ENCODE measurements at regions not wholly inside any gene's neighbourhood (a gene's known extent, or its start where the extent isn't known, plus 50 kb on each side); places are given as distances from the start of the nearest gene placed in this dataset.

- TF ChIP-seq, protein P1, sequence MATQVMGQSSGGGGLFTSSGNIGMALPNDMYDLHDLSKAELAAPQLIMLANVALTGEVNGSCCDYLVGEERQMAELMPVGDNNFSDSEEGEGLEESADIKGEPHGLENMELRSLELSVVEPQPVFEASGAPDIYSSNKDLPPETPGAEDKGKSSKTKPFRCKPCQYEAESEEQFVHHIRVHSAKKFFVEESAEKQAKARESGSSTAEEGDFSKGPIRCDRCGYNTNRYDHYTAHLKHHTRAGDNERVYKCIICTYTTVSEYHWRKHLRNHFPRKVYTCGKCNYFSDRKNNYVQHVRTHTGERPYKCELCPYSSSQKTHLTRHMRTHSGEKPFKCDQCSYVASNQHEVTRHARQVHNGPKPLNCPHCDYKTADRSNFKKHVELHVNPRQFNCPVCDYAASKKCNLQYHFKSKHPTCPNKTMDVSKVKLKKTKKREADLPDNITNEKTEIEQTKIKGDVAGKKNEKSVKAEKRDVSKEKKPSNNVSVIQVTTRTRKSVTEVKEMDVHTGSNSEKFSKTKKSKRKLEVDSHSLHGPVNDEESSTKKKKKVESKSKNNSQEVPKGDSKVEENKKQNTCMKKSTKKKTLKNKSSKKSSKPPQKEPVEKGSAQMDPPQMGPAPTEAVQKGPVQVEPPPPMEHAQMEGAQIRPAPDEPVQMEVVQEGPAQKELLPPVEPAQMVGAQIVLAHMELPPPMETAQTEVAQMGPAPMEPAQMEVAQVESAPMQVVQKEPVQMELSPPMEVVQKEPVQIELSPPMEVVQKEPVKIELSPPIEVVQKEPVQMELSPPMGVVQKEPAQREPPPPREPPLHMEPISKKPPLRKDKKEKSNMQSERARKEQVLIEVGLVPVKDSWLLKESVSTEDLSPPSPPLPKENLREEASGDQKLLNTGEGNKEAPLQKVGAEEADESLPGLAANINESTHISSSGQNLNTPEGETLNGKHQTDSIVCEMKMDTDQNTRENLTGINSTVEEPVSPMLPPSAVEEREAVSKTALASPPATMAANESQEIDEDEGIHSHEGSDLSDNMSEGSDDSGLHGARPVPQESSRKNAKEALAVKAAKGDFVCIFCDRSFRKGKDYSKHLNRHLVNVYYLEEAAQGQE (IDR thresholded peaks at IDR 0.05; ENCODE audit: unreplicated experiment) = no peak
- TF ChIP-seq CREB1 (CRISPR knock-in tag; IDR thresholded peaks at IDR 0.05; ENCODE audit: low read depth) (no peak), NANOG (IDR thresholded peaks at IDR 0.05; ENCODE audit: borderline replicate concordance) (no peak)
- TF ChIP-seq, protein P2, sequence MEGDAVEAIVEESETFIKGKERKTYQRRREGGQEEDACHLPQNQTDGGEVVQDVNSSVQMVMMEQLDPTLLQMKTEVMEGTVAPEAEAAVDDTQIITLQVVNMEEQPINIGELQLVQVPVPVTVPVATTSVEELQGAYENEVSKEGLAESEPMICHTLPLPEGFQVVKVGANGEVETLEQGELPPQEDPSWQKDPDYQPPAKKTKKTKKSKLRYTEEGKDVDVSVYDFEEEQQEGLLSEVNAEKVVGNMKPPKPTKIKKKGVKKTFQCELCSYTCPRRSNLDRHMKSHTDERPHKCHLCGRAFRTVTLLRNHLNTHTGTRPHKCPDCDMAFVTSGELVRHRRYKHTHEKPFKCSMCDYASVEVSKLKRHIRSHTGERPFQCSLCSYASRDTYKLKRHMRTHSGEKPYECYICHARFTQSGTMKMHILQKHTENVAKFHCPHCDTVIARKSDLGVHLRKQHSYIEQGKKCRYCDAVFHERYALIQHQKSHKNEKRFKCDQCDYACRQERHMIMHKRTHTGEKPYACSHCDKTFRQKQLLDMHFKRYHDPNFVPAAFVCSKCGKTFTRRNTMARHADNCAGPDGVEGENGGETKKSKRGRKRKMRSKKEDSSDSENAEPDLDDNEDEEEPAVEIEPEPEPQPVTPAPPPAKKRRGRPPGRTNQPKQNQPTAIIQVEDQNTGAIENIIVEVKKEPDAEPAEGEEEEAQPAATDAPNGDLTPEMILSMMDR (conservative IDR thresholded peaks at IDR 0.05; ENCODE audit: low read depth in 2 of 2) = no peak
Observed at GRCh38 chr3:111248406-111248805, 176.8 kb downstream of the NECTIN3 start (continued).

DNA sequence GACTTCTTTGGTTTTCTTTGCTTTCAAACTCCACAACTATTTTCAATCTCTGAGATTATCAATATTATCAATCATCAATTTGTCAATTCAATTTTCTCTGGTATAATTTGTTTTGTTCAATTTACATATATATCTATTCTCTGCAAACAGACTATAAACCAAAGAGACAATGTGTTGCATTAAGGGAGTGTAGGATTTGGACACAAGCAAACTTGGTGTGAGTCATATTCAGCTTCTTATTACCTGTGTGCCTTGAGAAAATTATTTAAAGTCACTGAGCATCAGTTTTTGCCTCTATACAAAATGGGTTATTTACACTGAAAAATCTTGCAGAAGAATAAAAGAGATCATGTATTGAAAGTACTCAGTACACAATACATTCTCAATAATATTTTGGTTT is 177.8 kb downstream of the NECTIN3 start:
- H3K36me3 ChIP-seq (ENCODE audit: insufficient read depth) = no peaks in the 10 kb centered on the region
- H3K9me2 ChIP-seq (ENCODE audit: insufficient read depth) = peaks cover 4% of the 10 kb centered on the region; the same call in 1 of the 2 replicates
- H3K27ac ChIP-seq (ENCODE audit: low read depth) = no peak overlapping the region
- no peak for DNase-seq (ENCODE audit: low spot score)
- Mint-ChIP-seq H3K4me3 (no peak overlapping the region), H3K27ac (no peak overlapping the region), H3K27me3 (ENCODE audit: insufficient read depth, low read depth, poor library complexity) (no peaks in the 10 kb centered on the region), H3K4me1 (no peaks in the 10 kb centered on the region), H3K36me3 (ENCODE audit: low read depth) (no peaks in the 10 kb centered on the region), H3K9me3 (no peaks in the 10 kb centered on the region)
- H3K4me2 ChIP-seq = no peak overlapping the region
- H3K79me2 ChIP-seq (replicated peaks; ENCODE audit: insufficient read depth) = no peaks in the 10 kb centered on the region
- H3F3A ChIP-seq (replicated peaks; ENCODE audit: low read depth) = no peaks in the 10 kb centered on the region
- no peak overlapping the region for H2AFZ ChIP-seq
- no peaks in the 10 kb centered on the region for H3K27me3 ChIP-seq (ENCODE audit: insufficient read depth)
- no peaks in the 10 kb centered on the region for H3K4me1 ChIP-seq (ENCODE audit: insufficient read depth)
- H3K4me3 ChIP-seq = no peak overlapping the region
- H4K20me1 ChIP-seq (replicated peaks; ENCODE audit: insufficient read depth) = no peaks in the 10 kb centered on the region
- no peak for ATAC-seq
- TF ChIP-seq ZNF462 (CRISPR knock-in tag; IDR thresholded peaks at IDR 0.05) (no peak), NANOG (IDR thresholded peaks at IDR 0.05; ENCODE audit: borderline replicate concordance) (no peak), ZNF114 (CRISPR knock-in tag; IDR thresholded peaks at IDR 0.05) (no peak), EZH2phosphoT487 (IDR thresholded peaks at IDR 0.05; ENCODE audit: unreplicated experiment) (no peak), JUNB (IDR thresholded peaks at IDR 0.05; ENCODE audit: unreplicated experiment) (no peak)
- TF ChIP-seq, protein P1 (IDR thresholded peaks at IDR 0.05; ENCODE audit: unreplicated experiment) = no peak
